Smooth muscle cell (in vitro differentiated cells): ENCODE measurements at regions not wholly inside any gene's neighbourhood (a gene's known extent, or its start where the extent isn't known, plus 50 kb on each side); places are given as distances from the start of the nearest gene placed in this dataset.

Experiments
- DNase-seq: peaks from one replicate; lab custom pipeline; 2025; ENCODE audit not compliant: unreplicated experiment; lab: John Stamatoyannopoulos, UW
- H2AFZ ChIP-seq: fragments of 200-600 bp; sonication (generic); 2 replicates; pipeline ENCODE4 v1.6.0; 2016; ENCODE audit warnings: antibody characterized with exemption, low read depth, mild to moderate bottlenecking
- H3F3A ChIP-seq: fragments of 200-600 bp; sonication (generic); 2 replicates; pipeline ENCODE4 v1.6.0; 2017; ENCODE audit warnings: antibody characterized with exemption, low read depth
- H3K27ac ChIP-seq: fragments of 200-600 bp; sonication (generic); 2 replicates; pipeline ENCODE4 v1.5.1; 2016; ENCODE audit warnings: low read depth, mild to moderate bottlenecking
- H3K27me3 ChIP-seq: fragments of 200-600 bp; sonication (generic); 2 replicates; pipeline ENCODE4 v1.6.1; 2016; ENCODE audit warnings: low read depth, mild to moderate bottlenecking
- H3K36me3 ChIP-seq: fragments of 200-600 bp; sonication (generic); 2 replicates; pipeline ENCODE4 v1.5.1; 2016; ENCODE audit warnings: low read depth
- H3K4me1 ChIP-seq: fragments of 200-600 bp; sonication (generic); 2 replicates; pipeline ENCODE4 v1.5.1; 2016; ENCODE audit warnings: low read depth
- H3K4me2 ChIP-seq: fragments of 200-600 bp; sonication (generic); 2 replicates; pipeline ENCODE4 v1.6.0; 2016; ENCODE audit warnings: mild to moderate bottlenecking
- H3K4me3 ChIP-seq: fragments of 200-600 bp; sonication (generic); 2 replicates; pipeline ENCODE4 v1.5.1; 2016; ENCODE audit warnings: mild to moderate bottlenecking
- H3K79me2 ChIP-seq: fragments of 200-600 bp; sonication (generic); 2 replicates; pipeline ENCODE4 v1.6.0; 2016; ENCODE audit warnings: low read depth, mild to moderate bottlenecking
- H3K9ac ChIP-seq: fragments of 200-600 bp; sonication (generic); 2 replicates; pipeline ENCODE4 v1.6.0; 2016; ENCODE audit warnings: low read depth
- H3K9me3 ChIP-seq: fragments of 200-600 bp; sonication (generic); replicated peaks from 2 replicates; pipeline ENCODE4 v1.5.1; 2016; ENCODE audit warnings: low read depth
- H4K20me1 ChIP-seq: fragments of 200-600 bp; sonication (generic); 2 replicates; pipeline ENCODE4 v1.6.0; 2016; ENCODE audit warnings: low read depth
- CTCF ChIP-seq: fragments of 200-600 bp; sonication (generic); IDR thresholded peaks from 2 replicates; pipeline ENCODE4 v1.5.1; 2017; ENCODE audit warnings: borderline replicate concordance, mild to moderate bottlenecking, antibody characterized with exemption; ENCODE audit not compliant: insufficient read depth, poor library complexity, severe bottlenecking
- WGBS: methylation state at CpG from one replicate; pipeline ENCODE4 v1.1.7; 2016; ENCODE audit warnings: low lambda C conversion rate; 5-methylcytosine and 5-hydroxymethylcytosine counted together

GRCh38 chr3:118682921-118683320 is 351.7 kb downstream of the IGSF11 start:
- no peak for DNase-seq
- Histone ChIP-seq H3K4me2 (no peak overlapping the region), H3K36me3 (no peaks in the 10 kb centered on the region), H3K4me3 (no peak overlapping the region), H2AFZ (no peak overlapping the region), H3K27ac (no peak overlapping the region), H3K4me1 (no peaks in the 10 kb centered on the region), H4K20me1 (no peaks in the 10 kb centered on the region), H3K9ac (no peak overlapping the region), H3K79me2 (no peaks in the 10 kb centered on the region), H3K27me3 (no peaks in the 10 kb centered on the region), H3F3A (peaks cover 7% of the 10 kb centered on the region), H3K9me3 (no peaks in the 10 kb centered on the region)
- no peak for TF ChIP-seq CTCF
- 65% methylated on average over 2 of the region's 2 CpGs for WGBS

- TF ChIP-seq CTCF = no peak
- H3K9me3 ChIP-seq = no peaks in the 10 kb centered on the region
- no peak overlapping the region for H3K4me3 ChIP-seq
- no peak overlapping the region for H3K9ac ChIP-seq
- no peaks in the 10 kb centered on the region for H3K36me3 ChIP-seq
- H4K20me1 ChIP-seq = no peaks in the 10 kb centered on the region
- peaks cover 7% of the 10 kb centered on the region for H3F3A ChIP-seq
- 93% methylated on average over 6 of the region's 6 CpGs for WGBS
- no peaks in the 10 kb centered on the region for H3K79me2 ChIP-seq
- DNase-seq = no peak
- no peaks in the 10 kb centered on the region for H3K4me1 ChIP-seq
- H2AFZ ChIP-seq = no peak overlapping the region
- no peak overlapping the region for H3K4me2 ChIP-seq
- no peaks in the 10 kb centered on the region for H3K27me3 ChIP-seq
- no peak overlapping the region for H3K27ac ChIP-seq
These were observed 351.0 kb downstream of the IGSF11 start for GRCh38 chr3:118683636-118684035.

GRCh38 chr3:118688396-118688884 is 346.2 kb downstream of the IGSF11 start:
- H3K9me3 ChIP-seq = no peaks in the 10 kb centered on the region
- no peak for DNase-seq
- no peaks in the 10 kb centered on the region for H3F3A ChIP-seq
- H3K27me3 ChIP-seq = no peaks in the 10 kb centered on the region
- H3K4me3 ChIP-seq = no peak overlapping the region
- no peak overlapping the region for H3K27ac ChIP-seq
- no peak overlapping the region for H3K9ac ChIP-seq
- no peaks in the 10 kb centered on the region for H3K4me1 ChIP-seq
- no peaks in the 10 kb centered on the region for H3K36me3 ChIP-seq
- no peaks in the 10 kb centered on the region for H3K79me2 ChIP-seq
- 46% methylated on average over 2 of the region's 2 CpGs for WGBS
- no peaks in the 10 kb centered on the region for H4K20me1 ChIP-seq
- H2AFZ ChIP-seq = no peak overlapping the region
- TF ChIP-seq CTCF = no peak
- H3K4me2 ChIP-seq = no peak overlapping the region

GRCh38 chr3:118692416-118692815 is 342.2 kb downstream of the IGSF11 start:
- Histone ChIP-seq H3K9ac (no peak overlapping the region), H3K4me2 (no peak overlapping the region), H3K4me1 (no peaks in the 10 kb centered on the region), H3K27ac (no peak overlapping the region), H3K4me3 (no peak overlapping the region), H2AFZ (no peak overlapping the region), H3K79me2 (no peaks in the 10 kb centered on the region), H3K27me3 (no peaks in the 10 kb centered on the region), H3F3A (no peaks in the 10 kb centered on the region), H3K36me3 (no peaks in the 10 kb centered on the region), H3K9me3 (no peaks in the 10 kb centered on the region), H4K20me1 (no peaks in the 10 kb centered on the region)
- WGBS = 67% methylated on average over 1 of the region's 1 CpG
- no peak for TF ChIP-seq CTCF
- DNase-seq = no peak
